GM20000 (cell line): ENCODE measurements at regions not wholly inside any gene's neighbourhood (a gene's known extent, or its start where the extent isn't known, plus 50 kb on each side); places are given as distances from the start of the nearest gene placed in this dataset.

Source experiments
- DNase-seq: peaks from one replicate; pipeline ENCODE4 v3.0.0; 2012; ENCODE audit warnings: low spot score
- CTCF ChIP-seq: IDR thresholded peaks from 2 replicates; pipeline ENCODE4 v1.5.1; 2012; ENCODE audit warnings: mild to moderate bottlenecking, control low read depth; ENCODE audit errors: extremely low read depth, missing control alignments

- TF ChIP-seq CTCF: no peak
- no peak for DNase-seq
Measured at GRCh38 chr21:27764056-27764455, 797.2 kb upstream of the ADAMTS5 start.

GRCh38 chr21:27761623-27762022 lies 794.7 kb upstream of the ADAMTS5 start:
- no peak for DNase-seq
- no peak for TF ChIP-seq CTCF

- no peak for DNase-seq
- no peak for TF ChIP-seq CTCF
Measured at GRCh38 chr21:27759820-27760219, 792.9 kb upstream of the ADAMTS5 start.

GRCh38 chr21:27759091-27759659 lies 792.3 kb upstream of the ADAMTS5 start:
- no peak for DNase-seq
- TF ChIP-seq CTCF: no peak

- no peak for TF ChIP-seq CTCF
- DNase-seq: no peak
Measured at GRCh38 chr21:27756191-27756590, 789.3 kb upstream of the ADAMTS5 start.

- no peak for TF ChIP-seq CTCF
- no peak for DNase-seq
Measured at GRCh38 chr21:27743971-27744564, 777.2 kb upstream of the ADAMTS5 start.

GRCh38 chr21:27741736-27742135 lies 774.8 kb upstream of the ADAMTS5 start:
- DNase-seq: no peak
- TF ChIP-seq CTCF: no peak
